Stimulated activated CD4-positive, alpha-beta T cell treated with anti-CD3 and anti-CD28 coated beads, Interleukin-1b, Interleukin-23, amount 100 ng/mL, for 48 hours (primary cell): ENCODE measurements at regions not wholly inside any gene's neighbourhood (a gene's known extent, or its start where the extent isn't known, plus 50 kb on each side); places are given as distances from the start of the nearest gene placed in this dataset.

Experiments used
- DNase-seq: peaks from one replicate; pipeline ENCODE4 v3.0.0-alpha.2; 2020

DNA sequence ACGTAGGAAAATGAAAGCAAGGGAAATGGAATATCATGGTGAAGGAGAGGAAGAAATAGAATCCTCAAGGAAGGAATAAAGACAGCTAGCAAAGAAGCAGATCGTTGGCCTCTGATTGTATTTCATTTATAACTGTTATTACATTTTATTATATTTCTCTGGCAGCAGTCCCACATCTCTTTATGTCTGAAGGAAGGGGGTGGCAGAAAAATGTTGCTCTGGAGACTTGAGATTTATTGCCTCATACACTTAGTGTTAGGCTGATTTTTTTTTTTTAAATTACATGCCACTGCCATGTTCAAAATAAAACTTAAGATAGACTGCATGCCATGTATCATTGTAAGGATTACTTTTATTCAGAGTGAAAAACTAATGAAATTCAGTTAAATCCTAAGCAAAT lies 971.7 kb upstream of the CHORDC1 start:
- no peak for DNase-seq

DNA sequence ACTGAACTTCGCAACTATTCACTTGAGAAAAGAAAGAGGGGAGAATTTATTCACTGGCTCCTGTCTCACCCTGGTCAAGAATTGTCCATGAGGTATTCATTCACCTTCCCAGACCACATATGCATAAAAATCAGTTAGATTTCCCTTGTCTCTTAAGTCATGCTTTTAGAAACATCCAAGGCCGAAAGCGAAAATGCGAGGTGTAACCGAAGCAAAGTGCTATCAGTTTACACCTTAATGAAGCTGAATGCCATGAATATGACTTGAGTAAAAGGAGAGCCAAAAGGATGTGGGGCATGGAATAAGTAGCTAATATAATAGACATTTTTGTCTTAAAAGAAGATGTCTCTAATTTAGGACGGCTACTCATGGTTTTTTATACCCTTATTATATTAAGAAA lies 965.6 kb upstream of the CHORDC1 start:
- DNase-seq, result no peak

DNA sequence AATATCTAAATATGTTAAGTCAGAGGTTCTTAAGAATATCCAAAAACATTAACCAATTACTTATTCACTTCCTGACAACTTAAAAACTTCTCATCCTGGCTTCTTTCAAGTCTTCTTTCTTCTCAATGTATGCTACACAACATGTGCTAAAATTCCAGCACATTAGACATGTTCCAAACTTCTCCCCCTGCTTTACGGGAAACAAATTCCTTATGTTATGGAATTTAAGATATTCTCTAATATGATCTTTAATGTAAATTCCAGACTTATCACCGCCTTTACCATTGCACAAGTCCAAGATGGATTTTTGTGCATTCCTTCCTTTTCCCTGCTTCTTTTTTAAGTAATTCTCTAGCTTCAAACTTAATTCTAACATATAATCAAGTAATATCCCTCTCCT lies 964.5 kb upstream of the CHORDC1 start:
- no peak for DNase-seq

DNA sequence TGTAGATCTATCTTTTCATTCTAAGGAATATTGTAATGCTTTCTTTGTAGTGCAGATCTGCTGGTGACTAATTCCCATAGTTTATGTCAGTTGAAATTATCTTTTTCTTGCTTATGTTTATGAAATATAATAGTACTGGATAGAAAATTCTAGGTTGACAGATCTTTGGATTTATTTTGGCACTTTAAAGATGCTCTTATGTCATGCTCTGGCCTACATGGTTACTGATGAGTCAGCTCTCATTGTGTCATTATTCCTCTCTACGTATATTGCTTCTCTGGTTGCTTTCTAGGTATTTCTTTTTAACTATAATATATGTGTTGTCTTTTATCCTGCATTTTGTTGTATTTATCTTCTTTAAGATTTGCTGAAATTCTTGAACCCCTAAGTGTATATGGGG lies 955.5 kb upstream of the CHORDC1 start:
- no peak for DNase-seq

DNA sequence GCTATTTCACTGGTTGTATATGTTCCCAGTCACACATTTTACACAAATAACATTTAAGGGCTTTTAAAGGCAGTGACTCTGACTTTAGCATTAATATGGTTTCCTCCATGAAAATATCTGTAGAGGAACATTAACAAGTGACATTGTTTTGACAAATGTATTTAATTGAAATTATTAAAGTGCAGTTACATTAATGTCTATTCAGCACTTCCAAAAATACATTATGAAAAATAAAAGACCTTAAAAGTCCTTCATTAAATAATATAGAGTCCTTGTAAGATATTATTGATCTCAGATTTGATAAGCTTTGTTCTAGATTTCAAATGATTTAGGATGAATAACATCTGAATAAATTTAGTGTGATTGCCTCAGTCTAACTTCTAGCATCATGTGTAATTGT lies 951.9 kb upstream of the CHORDC1 start:
- no peak for DNase-seq

DNA sequence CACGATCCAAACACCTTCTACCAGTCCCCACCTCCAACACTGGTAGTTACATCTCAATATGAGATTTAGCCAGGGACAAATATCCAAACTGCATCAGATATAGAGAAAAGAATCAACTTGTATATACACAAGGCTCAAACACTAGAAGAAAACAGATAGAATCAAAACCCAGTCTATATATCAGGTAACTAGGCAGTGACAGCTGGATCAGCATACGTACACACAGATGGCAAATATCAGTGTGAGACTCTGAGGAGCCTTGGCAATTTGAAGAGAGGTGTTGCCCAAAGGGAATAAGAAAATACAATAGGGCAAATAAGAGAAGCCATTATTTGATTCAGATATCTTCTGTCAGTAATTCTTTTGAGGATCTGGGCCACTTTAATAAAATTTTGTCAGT lies 951.3 kb upstream of the CHORDC1 start:
- DNase-seq, result no peak

DNA sequence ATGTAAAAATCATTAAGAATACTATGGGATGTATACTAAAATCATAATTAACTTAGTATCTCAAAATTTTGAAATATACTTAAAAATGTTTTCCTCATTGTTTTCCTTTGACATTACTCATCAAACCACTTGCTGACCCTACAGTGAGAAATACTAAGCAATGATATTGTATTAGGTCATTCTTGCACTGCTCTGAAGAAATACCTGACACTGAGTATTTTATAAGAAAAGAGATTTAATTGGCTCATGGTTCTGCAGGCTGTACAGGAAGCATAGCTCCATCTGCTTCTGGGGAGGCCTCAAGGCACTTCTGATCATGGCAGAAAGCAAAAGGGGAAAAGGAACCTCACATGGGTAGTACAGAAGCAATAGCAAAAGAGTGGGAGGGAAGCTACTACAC lies 950.9 kb upstream of the CHORDC1 start:
- DNase-seq, result no peak

DNA sequence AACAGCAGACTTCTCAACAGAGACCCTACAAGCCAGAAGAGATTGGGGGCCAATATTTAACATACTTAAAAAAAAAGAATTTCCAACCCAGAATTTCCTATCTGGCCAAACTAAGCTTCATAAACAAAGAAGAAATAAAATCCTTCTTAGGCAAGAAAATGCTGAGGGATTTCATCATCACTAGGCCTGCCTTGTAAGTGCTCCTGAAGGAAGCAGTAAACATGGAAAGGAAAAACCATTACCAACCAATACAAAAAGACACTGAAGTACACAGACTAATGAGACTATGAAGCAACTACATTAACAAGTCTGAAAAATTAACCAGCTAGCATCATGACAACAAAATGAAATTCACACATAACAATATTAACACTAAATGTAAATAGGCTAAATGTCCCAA lies 947.9 kb upstream of the CHORDC1 start:
- DNase-seq, result no peak

DNA sequence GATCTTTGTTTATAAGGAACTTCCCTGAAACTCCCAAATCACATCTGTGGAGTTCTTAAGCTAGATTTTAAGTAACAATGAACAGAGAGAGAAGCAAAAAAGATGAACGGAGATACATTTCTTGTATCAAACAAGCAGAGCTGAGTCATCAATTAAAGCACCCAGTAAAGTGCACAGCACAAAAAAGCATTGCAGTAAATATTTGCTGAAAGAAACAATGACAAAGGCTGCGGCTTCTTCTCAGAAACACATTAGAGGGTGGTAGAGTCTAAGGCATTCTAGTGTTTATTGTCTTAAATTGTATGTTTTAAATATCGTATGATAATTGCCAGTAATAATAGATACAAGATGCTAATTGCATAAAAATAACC lies 941.6 kb upstream of the CHORDC1 start:
- DNase-seq, result no peak

DNA sequence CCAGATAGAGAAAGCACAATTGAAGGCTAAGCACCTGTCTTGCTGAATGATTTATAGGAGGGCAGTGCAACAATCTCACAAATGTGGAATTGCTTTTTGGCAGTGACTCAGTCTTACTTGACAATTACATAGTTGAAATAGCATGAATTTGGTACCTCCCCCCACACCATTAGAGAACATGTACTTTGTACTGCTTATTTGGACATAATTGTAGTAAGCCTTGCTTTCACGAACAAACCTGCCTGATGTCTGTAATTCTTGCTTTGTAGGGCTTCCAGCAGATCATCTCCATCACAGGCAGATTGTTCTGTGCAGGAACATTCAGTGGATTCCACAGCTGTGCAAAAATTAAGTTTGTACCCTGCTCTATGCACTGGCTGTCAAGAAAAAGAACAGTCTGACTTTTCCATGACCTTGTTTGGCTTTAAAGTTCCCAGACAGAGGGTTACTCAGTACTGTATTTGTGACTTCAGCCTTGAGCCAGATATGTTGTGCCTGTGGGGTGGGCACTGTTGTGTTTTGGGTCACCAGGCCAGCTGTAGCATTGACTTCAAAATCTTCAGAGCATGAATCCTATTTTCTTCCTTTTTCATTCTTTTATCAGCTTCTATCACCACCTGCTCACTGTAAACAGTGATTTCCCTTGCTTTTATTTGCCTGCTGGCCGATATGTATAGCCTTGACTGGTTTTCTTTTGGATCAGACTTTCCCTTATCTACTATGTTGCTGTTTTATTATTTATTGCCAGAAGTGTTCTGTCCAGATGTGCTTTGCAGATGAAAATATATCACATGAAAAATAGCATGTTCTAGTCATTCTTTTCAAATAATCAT lies 941.0 kb upstream of the CHORDC1 start:
- DNase-seq, result no peak

DNA sequence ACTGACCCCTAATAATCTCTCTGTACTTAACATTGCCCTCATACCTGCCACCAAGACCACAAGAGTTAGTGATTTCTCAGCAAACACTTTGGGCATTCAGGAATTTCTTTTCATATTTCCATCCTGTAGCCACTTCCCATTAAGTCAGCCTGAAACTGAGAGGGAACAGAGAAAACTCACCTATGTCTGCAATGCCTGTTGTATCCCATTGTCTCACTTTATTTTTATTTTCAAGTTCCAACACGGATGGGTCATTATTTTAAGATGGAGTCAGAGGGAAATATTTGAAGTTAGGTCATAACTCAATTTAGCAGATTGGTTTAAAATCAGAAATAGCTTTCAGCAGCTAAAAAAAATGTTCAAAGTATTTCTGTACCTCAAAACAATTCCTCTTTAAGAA lies 937.8 kb upstream of the CHORDC1 start:
- no peak for DNase-seq

DNA sequence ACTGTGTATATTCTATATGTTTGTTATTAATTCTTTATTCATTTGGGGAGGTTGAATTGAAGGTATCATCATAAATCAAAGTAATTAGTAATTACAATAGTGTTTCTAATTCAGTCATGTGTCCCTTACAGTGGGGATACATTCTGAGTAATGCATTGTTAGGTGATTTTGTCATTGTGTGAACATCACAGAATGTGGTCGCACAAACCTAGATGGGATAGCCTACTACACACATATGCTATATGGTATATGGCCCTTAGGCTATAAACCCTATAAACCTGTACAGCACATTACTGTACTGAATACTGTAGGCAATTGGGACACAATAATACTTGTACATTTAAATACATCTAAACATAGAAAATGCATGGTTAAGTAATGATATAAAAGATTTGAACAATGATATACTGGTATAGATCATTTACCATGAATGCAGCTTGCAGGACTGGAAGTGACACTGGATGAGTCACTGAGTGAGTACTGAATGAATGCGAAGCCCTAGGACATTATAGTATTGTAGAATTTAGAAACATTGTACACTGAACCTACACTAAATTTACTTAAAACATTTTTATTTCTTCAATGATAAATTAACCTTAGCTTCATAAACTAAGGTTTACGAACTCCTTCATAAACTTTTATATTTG lies 936.2 kb upstream of the CHORDC1 start:
- no peak for DNase-seq

DNA sequence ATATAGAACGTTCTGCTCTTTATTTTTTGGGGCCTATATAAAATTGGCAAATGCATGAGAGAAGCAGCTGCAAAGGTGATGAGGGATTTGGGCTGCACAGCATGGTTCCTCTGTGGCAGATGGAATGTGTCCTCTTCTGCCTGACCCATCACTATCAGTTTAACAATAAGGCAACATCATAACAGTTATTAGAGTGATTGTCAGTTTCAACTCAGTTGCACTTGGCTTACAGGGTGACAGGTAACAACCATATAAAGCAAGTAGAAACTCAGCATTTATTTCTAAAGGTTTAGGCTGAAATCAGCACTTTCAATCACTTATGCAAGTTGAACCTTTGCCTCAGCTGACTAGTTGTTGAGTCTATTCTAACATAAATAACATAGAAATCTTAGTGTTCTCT lies 935.4 kb upstream of the CHORDC1 start:
- no peak for DNase-seq

DNA sequence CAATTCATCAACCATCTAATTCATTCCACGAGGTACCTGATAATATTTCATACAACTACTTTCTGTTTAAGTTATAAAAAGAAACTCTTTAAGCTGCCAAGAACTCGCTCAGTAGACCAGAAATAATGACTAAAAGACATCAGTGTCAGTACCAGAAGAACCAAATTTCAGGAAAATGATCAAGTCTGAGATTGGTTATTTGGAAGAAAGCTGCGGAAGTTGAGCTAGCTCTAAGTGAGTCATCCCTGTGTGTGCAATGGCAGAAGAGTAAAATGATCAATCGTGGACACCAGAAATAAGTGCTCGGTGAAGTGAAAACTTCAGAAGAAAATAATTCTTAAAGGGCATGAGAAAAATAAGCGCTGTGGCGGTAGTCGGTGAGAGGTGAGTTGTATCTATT lies 933.2 kb upstream of the CHORDC1 start:
- DNase-seq, result no peak

DNA sequence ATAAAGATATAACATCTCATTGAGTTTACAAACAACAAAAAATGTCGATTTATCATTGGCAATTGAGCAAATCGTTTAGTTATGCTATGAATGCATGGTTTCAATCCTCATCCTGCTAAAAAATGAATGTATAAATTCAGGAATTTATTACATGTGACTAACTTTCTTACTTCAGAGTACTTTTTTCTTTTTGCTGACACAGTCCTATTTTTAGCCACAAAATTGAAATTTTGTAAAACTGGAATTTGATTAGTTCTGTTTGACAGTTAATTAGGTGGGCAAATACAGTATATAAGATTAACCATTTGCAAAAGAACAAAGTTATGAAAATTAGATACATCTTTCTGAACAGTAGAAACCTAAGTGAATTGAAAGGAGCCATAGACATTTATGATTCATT lies 925.0 kb upstream of the CHORDC1 start:
- DNase-seq, result no peak

DNA sequence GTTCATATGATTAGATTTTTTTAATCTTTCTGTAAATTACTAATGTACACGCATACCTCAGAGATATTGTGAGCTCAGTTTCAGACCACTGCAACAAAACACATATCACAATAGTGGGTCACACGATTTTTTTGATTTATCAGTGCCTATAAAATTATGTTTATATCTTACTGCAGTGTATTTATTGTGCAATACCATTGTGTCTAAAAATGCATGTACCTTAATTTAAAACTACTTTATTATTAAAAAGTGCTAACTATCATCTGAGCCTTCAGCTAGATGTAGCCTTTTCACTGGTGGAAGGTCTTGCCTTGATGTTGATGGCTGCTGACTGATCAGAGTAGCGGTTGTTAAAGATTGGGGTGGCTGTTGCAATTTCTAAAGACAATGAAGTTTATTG lies 918.8 kb upstream of the CHORDC1 start:
- DNase-seq, result no peak

DNA sequence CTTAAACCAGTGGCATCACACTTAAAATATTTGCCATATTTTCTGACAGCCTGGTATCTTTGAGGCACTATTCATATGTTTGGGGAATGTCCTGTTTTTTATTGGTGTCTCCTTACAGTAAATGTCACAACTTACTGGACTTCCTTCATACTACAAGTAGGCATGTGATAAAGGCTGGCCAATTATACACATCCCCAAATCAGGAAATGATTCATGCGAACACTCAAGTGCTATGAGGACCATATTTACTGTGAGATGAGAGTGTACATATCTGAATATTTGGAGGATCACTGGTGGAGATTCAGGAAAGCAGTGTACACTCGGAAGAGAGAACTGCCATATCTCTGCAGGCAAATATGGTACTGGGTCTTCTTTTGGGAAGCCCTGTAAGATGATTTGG lies 913.8 kb upstream of the CHORDC1 start:
- no peak for DNase-seq

DNA sequence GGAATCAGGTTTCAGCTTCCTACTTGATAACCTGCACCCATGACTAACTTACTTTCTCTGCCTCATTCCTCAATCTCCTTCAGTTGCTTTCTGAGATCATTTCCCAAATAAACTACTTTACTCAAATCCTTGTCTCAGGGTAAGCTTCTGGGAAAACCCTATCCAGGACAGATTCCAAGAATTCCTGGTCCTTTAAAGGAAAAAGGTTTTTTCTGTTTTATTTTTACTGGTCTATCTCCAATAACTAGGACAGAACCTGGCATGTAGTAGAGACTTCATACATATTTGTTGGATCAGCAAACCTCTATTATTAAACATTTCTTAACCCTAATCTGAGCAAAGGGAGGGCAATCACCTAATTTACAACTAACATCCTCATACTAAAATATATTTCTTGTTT lies 910.5 kb upstream of the CHORDC1 start:
- no peak for DNase-seq

DNA sequence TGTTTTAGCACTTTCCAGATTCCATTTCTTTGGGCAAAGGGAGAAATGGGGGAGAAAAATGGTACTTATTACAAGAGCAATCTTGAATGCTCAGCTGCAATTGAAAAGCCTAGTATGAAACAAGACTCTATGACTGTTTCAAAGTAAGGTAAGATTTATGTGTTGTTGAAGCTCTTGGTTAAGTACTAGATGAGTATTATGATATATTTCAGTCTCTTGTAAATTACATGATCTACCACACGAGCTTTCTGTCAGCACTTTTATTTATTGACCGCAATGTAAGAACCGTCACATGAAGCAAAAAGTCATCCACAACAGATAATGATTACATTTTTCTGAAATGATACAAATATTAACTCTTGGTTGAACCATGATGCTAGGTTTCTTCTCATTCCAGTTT lies 906.7 kb upstream of the CHORDC1 start:
- no peak for DNase-seq

DNA sequence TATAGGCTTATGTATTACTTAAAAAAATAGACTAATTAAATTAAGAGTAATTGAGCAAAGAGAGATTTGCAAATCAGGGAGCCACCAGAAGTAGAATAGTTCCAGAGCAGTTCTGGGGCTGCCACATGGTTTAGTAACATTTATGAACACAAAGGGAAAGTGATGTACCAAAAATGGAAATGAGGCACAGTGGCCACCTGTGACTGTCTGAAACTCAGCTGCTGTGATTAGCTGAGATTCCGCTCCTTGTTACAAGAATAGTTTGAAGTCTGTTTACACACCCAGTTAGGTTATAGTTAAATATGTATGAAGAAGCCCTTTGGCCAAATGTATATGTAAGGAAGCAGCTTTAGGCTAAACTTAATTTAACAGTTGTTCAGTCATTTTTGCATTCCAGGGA lies 901.5 kb upstream of the CHORDC1 start:
- DNase-seq, result no peak

DNA sequence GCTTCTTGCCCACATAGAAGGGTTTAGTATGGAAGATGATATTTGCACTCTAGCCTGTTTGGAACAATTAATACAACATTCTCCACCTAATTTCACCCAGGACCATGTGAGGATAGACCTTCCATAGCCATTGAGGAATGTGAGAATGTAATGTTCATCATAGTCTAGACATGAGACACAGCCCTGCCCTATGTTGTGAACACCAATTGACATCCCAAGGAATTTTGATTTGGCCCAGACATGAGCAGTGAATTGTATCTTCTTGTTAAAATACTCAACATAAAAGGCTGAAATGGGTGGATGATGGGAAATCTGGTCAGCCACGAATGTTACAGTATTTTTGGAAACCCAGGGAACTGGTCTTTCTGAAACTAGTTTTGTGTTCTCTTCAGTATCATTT lies 892.3 kb upstream of the CHORDC1 start:
- DNase-seq, result no peak

DNA sequence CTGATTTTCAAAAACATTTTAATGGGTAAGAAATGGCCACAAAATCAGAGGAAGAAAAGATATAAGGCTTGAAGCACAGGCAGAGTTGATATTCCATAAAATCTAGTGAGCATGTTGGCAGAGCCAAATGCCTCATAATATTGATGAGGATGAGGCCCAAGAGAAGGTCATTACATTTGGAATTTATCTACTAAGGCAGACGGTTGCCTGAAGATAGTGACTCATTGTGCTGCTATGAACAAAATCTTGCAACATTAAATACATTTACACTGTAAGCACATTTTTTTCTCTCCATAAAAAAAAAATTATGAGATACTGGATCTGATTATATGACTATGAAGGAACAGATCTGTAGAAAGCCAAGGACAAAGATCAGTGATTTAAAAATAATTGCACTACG lies 881.4 kb upstream of the CHORDC1 start:
- DNase-seq, result no peak

DNA sequence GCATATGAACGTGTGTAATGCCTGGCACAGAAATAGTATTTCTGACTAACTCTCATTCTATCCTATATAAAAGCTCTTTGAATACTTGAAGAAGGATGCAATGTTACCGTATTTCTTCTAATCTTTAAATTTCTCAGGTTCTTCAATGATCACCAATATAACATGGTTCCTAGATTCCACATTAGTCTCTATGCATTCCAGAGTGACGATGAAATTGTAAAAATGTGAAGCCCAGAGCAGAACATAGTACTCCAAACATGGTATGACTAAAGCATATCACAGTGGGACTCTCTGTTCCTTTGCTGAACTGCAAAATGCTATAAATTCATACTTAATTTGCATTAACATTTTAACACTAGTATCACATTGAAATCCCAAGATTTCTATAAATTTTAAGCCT lies 877.6 kb upstream of the CHORDC1 start:
- DNase-seq, result no peak

DNA sequence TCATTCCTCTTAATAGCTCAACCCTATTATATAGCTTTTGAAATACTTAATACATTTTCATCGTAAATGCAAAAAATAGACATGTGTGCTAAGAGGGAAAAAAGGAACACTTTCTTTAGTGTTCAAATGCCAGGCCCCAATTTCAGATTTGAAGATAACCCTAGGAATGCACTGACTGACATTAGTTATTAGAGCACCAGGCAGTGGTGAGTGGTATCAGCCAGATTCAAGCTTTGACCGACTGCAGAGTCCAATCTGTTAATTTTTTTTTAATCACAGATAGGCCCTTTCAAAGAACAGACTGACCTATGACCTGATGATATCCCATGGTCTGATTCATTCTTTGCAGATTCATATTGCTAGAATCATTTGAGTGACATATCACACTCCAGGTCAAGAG lies 874.2 kb upstream of the CHORDC1 start:
- DNase-seq, result no peak

DNA sequence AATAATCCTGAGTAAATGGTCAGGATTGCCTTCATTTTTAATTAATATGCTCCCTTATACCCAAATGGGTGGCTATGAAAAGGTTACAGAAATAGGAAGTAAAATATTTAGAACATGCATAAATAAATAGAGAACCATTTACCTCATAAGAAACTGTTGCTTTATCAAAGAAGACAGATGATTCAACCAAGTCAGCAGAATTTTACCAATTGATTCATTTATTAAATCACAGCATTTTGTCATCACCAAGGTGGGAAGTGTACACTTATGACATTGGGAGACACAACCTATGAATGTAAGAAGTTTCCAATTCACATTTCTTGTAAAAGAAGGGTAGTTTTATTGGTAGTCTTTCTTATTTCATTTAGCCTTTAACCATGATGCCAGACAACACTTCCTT lies 870.3 kb upstream of the CHORDC1 start:
- DNase-seq, result no peak
